ENCODE measurements at regions not wholly inside any gene's neighbourhood (a gene's known extent, or its start where the extent isn't known, plus 50 kb on each side); places are given as distances from the start of the nearest gene placed in this dataset.

DNA sequence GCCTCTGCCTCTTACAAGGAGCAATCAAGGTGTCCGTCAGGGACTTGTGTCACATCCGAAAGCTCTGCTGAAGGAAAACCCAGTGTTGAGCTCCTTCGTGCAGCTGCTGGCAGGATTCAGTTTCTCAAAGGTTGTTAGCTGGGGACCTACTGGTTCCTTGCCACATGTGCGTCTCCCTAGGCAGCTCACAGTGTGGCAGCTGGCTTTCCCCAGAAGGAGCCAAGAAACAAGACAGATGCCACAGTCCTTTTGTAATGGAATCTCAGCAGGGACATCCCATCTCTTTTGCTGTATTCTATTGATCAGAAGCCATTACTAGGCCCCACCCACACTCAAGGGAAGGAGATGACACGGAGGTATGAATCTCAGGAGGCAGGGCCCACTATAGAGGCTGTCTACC lies 488.8 kb downstream of the CD83 start:
- no TSS peak for BruUV-seq (replicated peaks)
- no peaks in the 10 kb centered on the region for H3K79me2 ChIP-seq (ENCODE audit: insufficient read depth, low read length)
- FAIRE-seq (no peak), DNase-seq (ENCODE audit: low spot score) (no peak), ATAC-seq (no peak)
- no peaks in the 10 kb centered on the region for H3K9me3 ChIP-seq (ENCODE audit: low read length)
- ChIA-PET POLR2A (no interaction called here), CTCF (ENCODE audit: low intra/inter-chr PET ratio, low total read pairs) (no interaction called here)
- no peak overlapping the region for H3K4me2 ChIP-seq (ENCODE audit: low read depth, low read length)
- no peak overlapping the region for H3K4me3 ChIP-seq (replicated peaks in 1 of 3; ENCODE audit: insufficient read depth in 1 of 3, low read depth in 2 of 3, low read length in 3 of 3)
- TF ChIP-seq HDAC6 (IDR thresholded peaks at IDR 0.05; ENCODE audit: low read depth, low read length) (no peak), ZMYM3 (CRISPR knock-in tag; IDR thresholded peaks at IDR 0.05) (no peak), TSC22D2 (CRISPR knock-in tag; IDR thresholded peaks at IDR 0.05; ENCODE audit: borderline replicate concordance) (no peak), GLI4 (CRISPR knock-in tag; IDR thresholded peaks at IDR 0.05; ENCODE audit: borderline replicate concordance) (no peak), BHLHE40 (IDR thresholded peaks at IDR 0.05; ENCODE audit: low read length) (no peak), FOXA1 (IDR thresholded peaks at IDR 0.05) (no peak), FOXA1 (CRISPR knock-in tag; IDR thresholded peaks at IDR 0.05) (no peak), RBM22 (optimal IDR thresholded peaks at IDR 0.05; ENCODE audit: low read length) (no peak)
- TF ChIP-seq, protein P1, sequence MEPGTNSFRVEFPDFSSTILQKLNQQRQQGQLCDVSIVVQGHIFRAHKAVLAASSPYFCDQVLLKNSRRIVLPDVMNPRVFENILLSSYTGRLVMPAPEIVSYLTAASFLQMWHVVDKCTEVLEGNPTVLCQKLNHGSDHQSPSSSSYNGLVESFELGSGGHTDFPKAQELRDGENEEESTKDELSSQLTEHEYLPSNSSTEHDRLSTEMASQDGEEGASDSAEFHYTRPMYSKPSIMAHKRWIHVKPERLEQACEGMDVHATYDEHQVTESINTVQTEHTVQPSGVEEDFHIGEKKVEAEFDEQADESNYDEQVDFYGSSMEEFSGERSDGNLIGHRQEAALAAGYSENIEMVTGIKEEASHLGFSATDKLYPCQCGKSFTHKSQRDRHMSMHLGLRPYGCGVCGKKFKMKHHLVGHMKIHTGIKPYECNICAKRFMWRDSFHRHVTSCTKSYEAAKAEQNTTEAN (CRISPR knock-in tag; conservative IDR thresholded peaks at IDR 0.05): no peak
- H3K9ac ChIP-seq (ENCODE audit: insufficient read depth, low read depth, low read length): no peak overlapping the region
- in situ Hi-C loops (cut with HindIII; ENCODE audit: extremely low pct_ligation_motif_present, low pct_unique_long_range_greater_than_20kb): no loop called here
- intact Hi-C loops (cut with micrococcal nuclease; ENCODE audit: unreplicated experiment): no loop called here
- WGBS (ENCODE audit: low lambda C conversion rate): 39% methylated on average over 5 of the region's 5 CpGs
- no peaks in the 10 kb centered on the region for H3K36me3 ChIP-seq (replicated peaks in 1 of 2; ENCODE audit: control insufficient read depth in 1 of 2, insufficient read depth in 2 of 2, low read length in 2 of 2)
- H4K20me1 ChIP-seq (ENCODE audit: insufficient read depth, low read length): no peaks in the 10 kb centered on the region
- no peaks in the 10 kb centered on the region; the same call in 1 of the 2 replicates for H3K4me1 ChIP-seq (ENCODE audit: insufficient read depth, low read length)
- H3K27me3 ChIP-seq (ENCODE audit: control insufficient read depth in 1 of 2, insufficient read depth in 2 of 2, low read length in 2 of 2): no peaks in the 10 kb centered on the region
- H3K27ac ChIP-seq (ENCODE audit: extremely low read length, insufficient read depth, low read length): no peak overlapping the region
- no peak overlapping the region for H2AFZ ChIP-seq (ENCODE audit: low read length)

DNA sequence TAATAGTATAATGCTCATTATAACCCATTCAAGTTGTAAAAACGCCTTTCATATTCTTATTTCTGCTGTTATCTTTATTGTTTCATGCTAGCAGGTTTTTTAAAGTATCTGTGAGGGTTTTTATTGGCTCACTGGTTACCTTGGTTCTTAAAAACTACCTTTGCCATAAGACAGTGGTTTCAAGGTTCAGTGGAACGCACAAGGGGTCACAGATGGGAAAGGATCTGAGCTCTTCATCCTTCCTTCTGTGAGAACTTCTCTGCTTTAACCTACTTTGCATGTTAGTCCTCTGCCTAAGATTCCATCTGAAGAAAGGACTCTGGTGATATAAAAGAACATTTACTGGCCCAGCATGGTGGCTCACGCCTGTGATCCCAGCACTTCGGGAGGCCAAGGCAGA lies 492.6 kb downstream of the CD83 start:
- no peak overlapping the region for H3K27ac ChIP-seq (ENCODE audit: extremely low read length, insufficient read depth, low read length)
- H2AFZ ChIP-seq (ENCODE audit: low read length): no peak overlapping the region
- WGBS (ENCODE audit: low lambda C conversion rate): 40% methylated on average over 4 of the region's 4 CpGs
- no peaks in the 10 kb centered on the region for H3K27me3 ChIP-seq (ENCODE audit: control insufficient read depth in 1 of 2, insufficient read depth in 2 of 2, low read length in 2 of 2)
- no peaks in the 10 kb centered on the region for H4K20me1 ChIP-seq (ENCODE audit: insufficient read depth, low read length)
- H3K79me2 ChIP-seq (ENCODE audit: insufficient read depth, low read length): no peaks in the 10 kb centered on the region
- H3K9ac ChIP-seq (ENCODE audit: insufficient read depth, low read depth, low read length): no peak overlapping the region
- DNase-seq (ENCODE audit: low spot score): no peak
- POLR2A ChIA-PET: no interaction called here
- H3K4me1 ChIP-seq (ENCODE audit: insufficient read depth, low read length): no peaks in the 10 kb centered on the region
- H3K4me3 ChIP-seq (replicated peaks in 1 of 3; ENCODE audit: insufficient read depth in 1 of 3, low read depth in 2 of 3, low read length in 3 of 3): no peak overlapping the region
- no peak for ATAC-seq
- H3K9me3 ChIP-seq (ENCODE audit: low read length): no peaks in the 10 kb centered on the region
- BruUV-seq (replicated peaks): no TSS peak
- CTCF ChIA-PET (ENCODE audit: low intra/inter-chr PET ratio, low total read pairs): no interaction called here
- TF ChIP-seq STAT5B (CRISPR knock-in tag; IDR thresholded peaks at IDR 0.05) (no peak), ZNF484 (CRISPR knock-in tag; IDR thresholded peaks at IDR 0.05; ENCODE audit: borderline replicate concordance, low read depth) (no peak), ARID2 (CRISPR knock-in tag; IDR thresholded peaks at IDR 0.05; ENCODE audit: borderline replicate concordance) (no peak), NR2F6 (IDR thresholded peaks at IDR 0.05) (no peak), NR2F6 (CRISPR knock-in tag; IDR thresholded peaks at IDR 0.05) (no peak)
- TF ChIP-seq, protein P2, sequence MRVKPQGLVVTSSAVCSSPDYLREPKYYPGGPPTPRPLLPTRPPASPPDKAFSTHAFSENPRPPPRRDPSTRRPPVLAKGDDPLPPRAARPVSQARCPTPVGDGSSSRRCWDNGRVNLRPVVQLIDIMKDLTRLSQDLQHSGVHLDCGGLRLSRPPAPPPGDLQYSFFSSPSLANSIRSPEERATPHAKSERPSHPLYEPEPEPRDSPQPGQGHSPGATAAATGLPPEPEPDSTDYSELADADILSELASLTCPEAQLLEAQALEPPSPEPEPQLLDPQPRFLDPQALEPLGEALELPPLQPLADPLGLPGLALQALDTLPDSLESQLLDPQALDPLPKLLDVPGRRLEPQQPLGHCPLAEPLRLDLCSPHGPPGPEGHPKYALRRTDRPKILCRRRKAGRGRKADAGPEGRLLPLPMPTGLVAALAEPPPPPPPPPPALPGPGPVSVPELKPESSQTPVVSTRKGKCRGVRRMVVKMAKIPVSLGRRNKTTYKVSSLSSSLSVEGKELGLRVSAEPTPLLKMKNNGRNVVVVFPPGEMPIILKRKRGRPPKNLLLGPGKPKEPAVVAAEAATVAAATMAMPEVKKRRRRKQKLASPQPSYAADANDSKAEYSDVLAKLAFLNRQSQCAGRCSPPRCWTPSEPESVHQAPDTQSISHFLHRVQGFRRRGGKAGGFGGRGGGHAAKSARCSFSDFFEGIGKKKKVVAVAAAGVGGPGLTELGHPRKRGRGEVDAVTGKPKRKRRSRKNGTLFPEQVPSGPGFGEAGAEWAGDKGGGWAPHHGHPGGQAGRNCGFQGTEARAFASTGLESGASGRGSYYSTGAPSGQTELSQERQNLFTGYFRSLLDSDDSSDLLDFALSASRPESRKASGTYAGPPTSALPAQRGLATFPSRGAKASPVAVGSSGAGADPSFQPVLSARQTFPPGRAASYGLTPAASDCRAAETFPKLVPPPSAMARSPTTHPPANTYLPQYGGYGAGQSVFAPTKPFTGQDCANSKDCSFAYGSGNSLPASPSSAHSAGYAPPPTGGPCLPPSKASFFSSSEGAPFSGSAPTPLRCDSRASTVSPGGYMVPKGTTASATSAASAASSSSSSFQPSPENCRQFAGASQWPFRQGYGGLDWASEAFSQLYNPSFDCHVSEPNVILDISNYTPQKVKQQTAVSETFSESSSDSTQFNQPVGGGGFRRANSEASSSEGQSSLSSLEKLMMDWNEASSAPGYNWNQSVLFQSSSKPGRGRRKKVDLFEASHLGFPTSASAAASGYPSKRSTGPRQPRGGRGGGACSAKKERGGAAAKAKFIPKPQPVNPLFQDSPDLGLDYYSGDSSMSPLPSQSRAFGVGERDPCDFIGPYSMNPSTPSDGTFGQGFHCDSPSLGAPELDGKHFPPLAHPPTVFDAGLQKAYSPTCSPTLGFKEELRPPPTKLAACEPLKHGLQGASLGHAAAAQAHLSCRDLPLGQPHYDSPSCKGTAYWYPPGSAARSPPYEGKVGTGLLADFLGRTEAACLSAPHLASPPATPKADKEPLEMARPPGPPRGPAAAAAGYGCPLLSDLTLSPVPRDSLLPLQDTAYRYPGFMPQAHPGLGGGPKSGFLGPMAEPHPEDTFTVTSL (CRISPR knock-in tag; IDR thresholded peaks at IDR 0.05; ENCODE audit: borderline replicate concordance): no peak
- no peak overlapping the region for H3K4me2 ChIP-seq (ENCODE audit: low read depth, low read length)
- no peak for FAIRE-seq
- intact Hi-C loops (cut with micrococcal nuclease; ENCODE audit: unreplicated experiment) (loop anchor here (5.0 kb wide), 1 partner anchor 1843 kb away; no protein-coding TSS in a partner anchor), in situ Hi-C loops (cut with HindIII; ENCODE audit: extremely low pct_ligation_motif_present, low pct_unique_long_range_greater_than_20kb) (no loop called here)
- no peaks in the 10 kb centered on the region for H3K36me3 ChIP-seq (replicated peaks in 1 of 2; ENCODE audit: control insufficient read depth in 1 of 2, insufficient read depth in 2 of 2, low read length in 2 of 2)

Measured in HepG2 (cell line).